ENCODE measurements at regions not wholly inside any gene's neighbourhood (a gene's known extent, or its start where the extent isn't known, plus 50 kb on each side); places are given as distances from the start of the nearest gene placed in this dataset.

DNA sequence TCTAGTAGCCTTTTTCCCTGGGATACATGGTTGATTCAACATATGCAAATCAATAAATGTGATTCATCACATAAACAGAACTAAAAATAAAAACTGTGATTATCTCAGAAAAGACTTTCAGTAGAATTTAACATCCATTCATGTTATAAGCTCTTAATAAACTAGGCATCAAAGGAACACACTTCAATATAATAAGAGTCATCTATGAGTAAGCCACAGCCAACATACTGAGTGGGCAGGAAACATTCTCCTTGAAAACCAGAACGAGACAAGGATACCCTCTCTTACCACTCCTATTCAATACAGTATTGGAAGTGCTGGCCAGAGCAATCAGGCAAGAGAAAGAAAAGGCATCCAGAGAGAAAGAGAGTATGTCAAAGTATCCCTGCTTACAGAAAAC is 239.9 kb downstream of the ATPSCKMT start:
- DNase-seq = no peak

DNA sequence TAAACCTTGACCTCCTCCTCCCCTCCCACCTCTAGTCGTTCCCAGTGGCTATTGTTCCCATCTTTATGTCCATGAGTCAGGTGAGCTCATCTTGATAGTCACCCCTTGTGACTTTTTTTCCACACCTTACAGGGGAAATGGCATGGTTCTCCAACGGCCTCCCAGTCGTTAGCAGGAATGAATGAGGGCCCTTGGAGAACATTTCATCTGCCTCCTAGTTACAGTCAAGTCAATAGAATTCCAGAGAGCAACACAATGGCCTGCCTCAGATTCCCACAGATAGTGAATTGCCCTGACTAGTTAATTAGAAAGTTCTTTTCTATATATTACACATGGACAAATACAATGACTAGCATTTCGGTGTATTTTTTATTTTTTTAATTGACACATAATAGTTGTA is 262.6 kb downstream of the ATPSCKMT start:
- DNase-seq = no peak

DNA sequence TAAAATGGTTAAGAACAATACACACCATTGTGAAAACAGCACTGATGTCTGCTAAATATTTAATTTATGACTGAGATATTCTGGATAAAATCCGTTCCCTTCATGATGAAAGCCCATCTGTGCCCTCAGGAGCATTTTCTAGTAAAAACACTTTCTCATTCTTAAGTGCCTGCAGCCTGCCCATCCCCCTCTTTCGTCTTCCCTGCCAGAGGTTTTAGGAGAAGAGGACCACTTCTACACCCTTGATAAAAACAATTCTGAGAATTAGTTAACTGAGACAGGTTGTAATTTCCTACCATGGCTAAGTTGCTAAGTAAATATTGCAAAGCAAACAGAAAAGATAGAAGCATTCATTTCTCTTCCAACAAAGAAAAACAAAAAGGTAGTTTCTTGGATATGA is 272.6 kb downstream of the ATPSCKMT start:
- no peak for DNase-seq

DNA sequence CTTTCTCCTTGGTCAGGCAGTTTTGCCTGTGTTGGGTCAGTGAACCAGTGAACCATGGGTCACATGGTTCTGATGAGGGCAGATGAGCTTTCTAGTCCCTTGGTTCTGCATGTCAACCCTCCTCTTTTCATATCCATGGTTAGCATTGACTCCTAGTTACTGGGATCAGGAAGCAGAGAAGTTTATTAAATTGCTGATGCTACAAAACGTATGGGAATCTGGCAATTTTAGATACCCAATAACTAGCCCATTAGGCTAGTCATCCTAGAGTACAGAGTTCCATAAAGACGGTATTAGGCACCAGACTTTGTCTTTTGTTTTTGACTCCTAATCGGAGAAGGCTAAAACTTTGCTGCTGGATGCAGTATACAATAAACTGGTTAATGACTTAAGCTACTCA is 273.1 kb downstream of the ATPSCKMT start:
- DNase-seq = no peak

DNA sequence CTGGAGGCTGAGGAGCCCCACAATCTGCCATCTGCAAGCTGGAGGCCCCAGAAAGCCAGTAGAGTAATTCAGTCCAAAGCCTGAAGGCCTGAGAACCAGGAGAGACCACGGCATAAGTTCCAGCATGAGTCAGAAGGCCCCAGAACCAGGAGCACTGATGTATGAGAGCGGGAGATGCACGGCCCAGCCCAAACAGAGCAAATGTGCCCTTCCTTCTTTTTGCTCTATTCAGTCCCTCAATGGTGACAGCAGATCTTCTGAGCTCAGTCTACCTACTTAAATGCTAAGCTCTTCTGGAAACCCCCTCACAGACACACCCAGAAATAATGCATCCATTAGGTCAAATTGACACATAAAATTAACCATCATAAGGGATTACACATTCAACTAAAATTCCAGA is 277.6 kb downstream of the ATPSCKMT start:
- no peak for DNase-seq

DNA sequence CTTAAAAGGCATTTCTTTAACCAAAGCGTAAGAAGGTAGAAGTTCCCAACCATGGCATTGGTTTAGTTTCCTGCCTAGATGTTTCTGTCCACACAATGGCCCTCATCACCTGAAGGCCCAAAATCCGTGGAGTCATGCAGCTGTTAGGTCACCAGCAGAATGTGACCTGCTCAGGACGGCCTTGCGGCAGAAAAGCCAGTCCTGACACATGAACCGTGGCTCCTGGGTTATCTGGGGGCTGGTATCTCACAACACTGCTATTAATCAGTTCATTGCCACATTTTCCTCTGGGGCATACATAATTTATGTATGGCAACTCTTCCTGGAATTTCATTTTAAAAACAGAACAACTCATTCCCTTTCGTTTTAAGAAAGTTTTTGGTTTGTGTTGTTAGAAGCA is 278.4 kb downstream of the ATPSCKMT start:
- no peak for DNase-seq

DNA sequence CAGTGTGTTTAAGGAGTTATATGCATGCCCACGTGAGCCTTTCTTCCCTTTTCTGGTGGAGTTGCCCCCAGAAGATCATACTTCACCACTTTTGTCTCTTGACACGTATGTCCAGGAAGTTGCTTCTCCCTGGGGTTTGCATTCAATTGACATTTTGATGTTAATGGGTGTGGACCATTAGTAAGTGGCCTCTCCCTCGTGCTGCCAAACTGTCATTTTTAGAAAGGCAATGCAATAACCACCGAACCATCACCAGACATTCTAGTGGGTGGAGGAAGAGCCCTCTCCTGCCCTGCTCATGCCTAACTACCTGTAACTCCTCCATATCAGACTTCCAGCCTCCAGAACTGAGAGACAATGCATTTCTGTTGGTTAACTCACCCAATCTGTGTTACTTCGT is 290.8 kb downstream of the ATPSCKMT start:
- DNase-seq = no peak

DNA sequence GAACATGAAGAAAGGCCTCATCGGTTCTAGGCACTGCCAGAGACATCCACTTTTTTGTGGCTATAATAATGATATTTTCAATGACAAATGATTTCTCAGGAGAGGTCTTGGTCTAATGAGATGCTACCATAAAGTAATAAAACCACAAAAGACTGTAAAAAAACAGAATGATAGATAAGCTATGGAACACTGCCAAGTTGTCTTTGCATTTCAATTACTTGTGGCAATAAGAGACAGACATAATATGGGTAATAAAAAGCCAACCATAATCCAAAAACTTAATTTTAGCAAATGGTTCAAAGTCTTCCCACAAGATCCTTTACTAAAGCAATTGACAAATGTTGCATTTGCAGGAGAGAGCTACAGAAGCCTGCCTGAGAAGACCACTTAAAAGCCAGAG is 292.5 kb downstream of the ATPSCKMT start:
- no peak for DNase-seq

DNA sequence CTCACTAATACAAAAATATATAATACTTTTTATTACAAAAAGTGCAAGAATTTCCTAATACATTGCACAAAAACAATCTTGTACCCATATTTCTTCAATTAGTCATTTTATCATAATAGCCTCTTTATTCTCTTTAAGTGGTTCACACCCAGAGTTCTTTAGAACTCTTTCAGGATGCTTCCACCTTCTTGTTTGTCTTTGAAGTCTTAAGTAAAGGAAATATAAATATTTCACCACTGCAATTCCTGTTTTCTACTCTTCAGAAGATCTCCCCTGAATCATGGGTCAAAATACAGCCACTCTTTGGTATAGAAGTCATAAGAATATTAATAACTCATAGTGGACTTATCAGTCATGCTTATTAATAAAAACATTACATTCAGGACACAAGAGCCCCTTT is 293.0 kb downstream of the ATPSCKMT start:
- DNase-seq = no peak

DNA sequence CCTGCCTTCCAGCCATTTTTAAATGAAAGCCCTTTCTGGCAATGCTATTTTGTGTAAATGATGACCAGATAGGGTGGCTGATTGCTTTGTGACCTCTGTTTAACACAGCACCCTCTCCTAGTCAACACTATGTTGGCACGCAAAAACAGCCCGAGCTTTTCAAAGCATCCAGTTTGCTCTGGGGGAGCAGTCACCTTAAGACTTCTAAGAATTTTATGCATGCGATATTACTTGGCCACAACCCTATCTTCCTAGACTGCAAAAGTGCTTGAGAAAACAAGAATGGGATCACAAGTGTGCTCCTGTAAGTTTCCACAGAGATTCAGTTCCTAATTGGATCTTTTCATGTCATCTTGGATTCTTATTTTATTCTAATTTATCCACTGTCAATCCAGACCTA is 294.1 kb downstream of the ATPSCKMT start:
- no peak for DNase-seq

DNA sequence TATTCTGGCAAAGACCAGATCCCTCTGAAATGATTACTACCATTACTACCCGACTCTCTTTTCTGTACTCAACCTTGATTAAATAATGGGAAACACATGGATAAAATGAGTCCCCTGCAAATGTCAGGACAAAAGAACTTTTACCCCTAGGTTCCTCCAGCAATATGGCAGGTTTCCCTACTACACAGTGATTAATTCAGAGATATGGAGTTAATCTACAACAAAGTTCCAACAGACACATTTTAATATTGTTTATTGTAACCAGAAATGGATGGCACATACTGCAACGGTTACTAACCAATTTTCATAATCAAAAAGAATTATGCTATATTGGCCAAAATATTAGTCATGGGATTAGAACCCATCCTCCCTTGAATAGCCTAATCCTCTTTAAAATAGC is 294.8 kb downstream of the ATPSCKMT start:
- DNase-seq = no peak

DNA sequence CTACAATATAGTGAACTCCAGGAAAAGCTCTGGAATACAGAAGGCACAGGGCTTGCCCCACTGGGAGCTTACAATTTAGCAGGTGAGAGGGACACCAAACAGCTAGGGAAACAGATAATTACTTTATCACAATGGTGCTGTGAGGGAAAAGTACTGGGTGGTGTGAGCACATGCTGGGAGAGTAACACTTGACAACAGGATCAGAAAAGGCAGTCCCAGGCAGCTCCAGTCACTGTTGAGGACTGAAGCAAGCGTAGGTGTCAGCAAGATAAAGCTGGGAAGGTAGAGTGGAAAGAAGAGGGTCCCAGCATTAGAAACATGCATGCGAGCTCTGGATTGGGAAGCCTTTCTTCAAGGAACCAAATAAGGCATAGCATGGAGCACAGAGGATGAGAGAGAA is 296.0 kb downstream of the ATPSCKMT start:
- DNase-seq = no peak

DNA sequence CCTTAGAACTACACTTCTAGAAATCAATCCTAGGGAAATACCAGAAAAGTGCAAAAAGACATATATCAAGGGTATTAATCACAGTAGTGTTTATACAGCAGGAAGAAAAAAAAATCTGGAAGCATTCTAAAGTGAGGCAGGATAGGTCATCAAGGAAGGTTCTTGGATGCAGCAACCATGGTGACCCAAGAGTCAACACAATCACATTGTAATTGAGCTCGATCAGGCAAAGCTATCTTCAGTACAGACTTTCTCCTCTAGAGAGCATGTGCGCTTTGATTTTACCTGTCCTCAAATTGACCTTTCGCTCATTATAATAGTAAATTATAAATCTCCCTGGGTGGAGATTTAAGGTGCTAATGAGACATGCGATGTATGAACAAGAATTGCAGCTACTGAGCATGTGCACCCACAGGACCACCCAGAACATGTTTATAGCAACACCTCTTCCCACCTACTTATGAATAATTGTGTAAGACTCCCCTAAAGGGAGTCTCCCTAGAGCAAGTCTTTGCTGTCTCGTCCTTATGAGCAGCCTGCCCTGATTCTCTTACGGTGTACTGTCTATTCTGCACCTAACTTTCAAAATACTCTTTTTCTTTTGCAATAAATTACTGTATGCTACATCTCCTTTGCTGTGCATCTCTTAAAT is 297.7 kb downstream of the ATPSCKMT start:
- DNase-seq = no peak

DNA sequence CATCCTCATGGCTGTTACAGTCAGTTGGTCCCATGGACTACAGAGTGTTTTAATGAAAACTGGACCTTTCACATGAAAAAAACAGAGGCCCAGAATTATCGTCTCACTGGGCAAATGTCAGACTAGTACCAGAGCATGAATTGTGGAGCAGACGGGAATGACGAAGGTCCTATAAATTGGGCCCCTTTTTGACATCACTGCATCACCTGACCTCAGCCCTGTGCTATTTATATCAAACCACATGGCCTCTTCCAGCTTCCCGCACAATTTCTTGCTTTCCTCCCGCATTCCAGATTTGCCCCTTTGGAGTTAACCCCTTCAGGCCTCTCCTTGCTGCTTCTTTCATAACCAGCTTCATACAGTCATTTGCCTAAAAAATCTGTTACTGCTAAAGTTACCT is 301.7 kb downstream of the ATPSCKMT start:
- DNase-seq = no peak

DNA sequence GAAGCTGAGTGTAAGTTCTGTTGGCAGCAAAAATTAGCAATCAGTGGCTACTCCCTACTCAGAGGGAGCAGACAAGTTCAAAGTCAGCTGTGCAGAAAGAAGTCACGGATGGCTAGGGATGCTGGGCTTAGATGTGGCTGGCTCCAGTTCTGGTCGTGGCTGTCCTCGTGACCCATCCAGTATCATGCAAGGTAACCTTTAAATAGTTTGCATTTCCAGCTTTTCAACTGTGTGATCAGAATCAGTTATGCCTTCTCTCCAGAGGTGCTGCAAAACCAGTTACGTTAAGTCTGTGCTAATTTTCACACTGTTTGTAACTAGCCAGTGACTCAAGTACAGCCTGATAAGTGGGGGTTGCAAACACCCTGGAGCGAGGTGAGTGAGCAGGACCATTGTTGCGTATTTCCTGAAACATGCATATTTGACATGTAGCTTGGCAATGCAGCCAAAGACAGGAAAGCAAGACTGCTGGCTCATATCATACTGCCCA is 302.4 kb downstream of the ATPSCKMT start:
- peak; percentile 68 for DNase-seq

DNA sequence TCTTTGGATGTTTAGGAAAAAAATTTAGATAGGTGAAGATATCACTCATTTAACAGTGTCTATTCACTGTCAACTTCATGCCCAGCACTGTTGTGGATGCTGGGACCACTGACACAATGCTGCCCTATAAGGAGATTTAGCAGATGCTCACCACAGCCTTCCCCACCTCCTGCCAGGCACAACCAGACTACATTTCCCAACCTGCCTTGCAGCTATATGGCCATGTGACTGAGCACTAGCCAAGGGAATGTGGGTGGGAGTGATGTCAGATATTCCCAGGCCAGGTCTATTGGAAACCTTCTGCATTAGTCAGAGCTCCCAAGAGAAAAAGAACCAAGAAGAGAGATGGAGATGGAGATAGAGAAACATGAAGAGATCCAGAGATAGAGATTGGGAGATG is 302.6 kb upstream of the TAS2R1 start:
- DNase-seq = peak; percentile 78

DNA sequence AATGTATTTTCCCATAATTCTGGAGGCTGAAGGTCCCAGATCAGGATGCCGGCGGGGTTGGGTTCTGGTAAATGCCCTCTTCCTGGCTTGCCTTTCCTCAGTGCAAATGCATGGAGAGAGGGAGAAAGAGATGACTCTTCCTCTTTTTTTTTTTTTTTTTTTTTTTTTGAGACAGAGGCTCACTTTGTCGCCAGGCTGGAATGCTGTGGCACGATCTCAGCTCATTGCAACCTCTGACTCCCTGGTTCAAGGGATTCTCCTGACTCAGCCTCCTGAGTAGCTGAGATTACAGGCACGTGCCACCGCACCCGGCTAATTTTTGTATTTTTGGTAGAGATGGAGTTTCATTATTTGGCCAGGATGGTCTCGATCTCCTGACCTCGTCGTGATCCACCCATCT is 300.0 kb upstream of the TAS2R1 start:
- DNase-seq = peak; percentile 53

DNA sequence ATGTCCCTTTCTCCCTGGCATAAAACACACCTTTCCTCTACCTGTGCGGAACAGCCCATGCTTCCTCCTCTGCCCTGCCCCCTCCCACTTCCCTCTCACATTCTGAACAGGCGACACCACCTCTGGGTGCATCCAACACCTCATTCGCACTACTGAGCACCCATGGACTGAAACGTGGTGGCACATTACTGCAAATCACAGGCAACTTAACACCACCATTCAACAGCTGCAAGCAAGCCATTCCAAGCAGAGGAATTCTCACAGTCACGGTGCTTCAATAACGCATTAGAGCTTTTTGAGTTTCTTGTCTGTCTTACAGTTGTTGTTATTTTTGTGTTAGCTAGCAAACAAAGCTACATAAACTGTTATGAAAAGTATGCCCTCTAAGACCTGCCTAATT is 298.2 kb upstream of the TAS2R1 start:
- no peak for DNase-seq

DNA sequence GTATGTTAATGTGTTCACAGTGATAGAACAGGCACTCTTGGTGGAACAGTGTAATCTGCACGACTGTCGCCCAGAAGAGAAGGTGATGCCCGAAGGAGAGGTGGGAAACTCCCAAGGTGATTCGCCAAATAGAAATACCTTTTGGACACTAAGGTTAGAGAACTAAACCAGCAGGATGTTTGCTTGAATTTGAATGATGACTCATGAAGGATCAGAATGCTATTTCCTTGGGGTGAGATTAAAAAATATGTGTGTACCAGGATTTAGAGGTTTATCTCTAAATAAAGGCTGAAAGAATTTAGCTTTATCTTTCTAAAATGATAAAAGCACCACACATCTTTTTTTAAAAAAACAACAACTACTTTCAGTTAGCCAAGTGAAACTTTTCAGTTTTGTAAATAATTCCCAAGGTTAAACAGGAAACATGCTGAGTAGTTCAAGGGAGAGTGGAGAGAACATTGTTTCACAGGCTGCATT is 297.4 kb upstream of the TAS2R1 start:
- peak; percentile 86 for DNase-seq

DNA sequence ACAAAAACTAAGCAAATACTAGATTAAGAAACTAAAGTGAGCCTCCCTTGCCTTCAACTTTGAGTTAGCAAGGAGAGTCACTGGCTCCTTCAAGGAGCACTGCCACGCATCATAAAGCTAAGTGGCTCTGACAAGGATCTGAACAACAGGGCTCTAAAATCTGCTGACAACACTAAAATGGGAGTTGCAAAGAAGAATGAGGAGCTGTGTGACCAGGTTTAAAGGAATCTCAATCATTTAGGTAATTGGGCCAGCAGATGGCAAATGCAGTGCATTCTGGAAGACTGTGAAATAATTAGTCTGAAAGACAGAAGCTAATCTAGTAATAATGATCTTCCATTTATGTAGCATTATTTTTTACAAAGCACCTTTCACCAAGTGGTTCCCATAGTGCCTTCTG is 297.0 kb upstream of the TAS2R1 start:
- DNase-seq = peak; percentile 44

DNA sequence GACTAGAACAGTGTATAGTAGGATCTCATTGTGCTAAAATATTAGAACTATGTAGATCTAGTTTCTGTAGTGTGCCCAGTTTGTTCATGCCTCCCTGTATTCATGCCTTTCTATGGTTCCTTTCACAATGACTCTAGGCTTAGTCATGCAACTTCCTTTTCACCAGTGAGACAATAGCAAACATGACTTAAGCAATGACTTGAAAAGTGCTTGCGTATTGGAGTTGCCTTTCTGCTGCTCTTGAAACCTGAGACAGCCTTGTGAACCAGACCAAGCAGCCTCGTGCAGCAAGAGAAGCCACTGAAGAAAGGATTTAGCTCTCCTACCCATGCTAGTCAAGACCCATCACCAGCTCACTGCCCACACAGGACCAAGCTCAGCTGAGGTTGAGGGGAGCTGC is 294.5 kb upstream of the TAS2R1 start:
- DNase-seq = peak; percentile 97

DNA sequence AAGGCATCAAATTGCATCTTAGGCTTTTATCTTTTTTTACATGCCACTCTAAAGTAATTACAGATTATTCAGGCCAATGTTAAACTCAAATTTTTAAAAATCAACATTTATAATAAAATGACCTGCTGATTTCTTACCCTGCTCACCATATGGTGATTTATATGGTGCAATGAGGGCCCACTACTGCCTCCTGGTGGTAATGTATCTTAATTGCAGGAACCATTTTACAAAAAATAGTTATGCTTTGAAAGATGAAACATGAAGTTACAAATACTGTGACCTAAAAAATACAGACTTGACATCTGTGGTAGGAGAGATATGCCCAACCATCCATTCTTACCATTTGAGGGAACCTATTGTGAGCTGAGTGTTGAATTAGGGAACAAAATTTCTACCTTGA is 292.6 kb upstream of the TAS2R1 start:
- DNase-seq = no peak

DNA sequence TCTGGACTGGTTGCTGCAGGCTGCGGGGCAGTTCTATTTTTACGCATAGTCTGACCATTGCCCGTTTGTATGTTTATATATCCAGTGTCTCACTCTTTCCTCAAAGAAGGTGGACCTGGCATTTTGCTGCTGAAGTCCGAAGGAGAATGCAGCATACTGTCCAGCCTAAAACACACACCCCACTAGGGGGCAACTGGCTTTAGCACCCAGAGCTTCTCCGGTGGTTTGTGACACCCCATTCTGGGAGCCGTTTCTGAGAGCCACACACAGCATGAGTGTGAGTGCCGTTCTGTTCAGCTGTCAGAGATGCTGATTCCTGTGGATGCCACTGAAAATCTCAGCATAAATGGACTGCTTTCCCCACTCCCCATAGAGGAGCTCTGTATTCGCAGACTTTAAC is 290.5 kb upstream of the TAS2R1 start:
- DNase-seq = no peak

DNA sequence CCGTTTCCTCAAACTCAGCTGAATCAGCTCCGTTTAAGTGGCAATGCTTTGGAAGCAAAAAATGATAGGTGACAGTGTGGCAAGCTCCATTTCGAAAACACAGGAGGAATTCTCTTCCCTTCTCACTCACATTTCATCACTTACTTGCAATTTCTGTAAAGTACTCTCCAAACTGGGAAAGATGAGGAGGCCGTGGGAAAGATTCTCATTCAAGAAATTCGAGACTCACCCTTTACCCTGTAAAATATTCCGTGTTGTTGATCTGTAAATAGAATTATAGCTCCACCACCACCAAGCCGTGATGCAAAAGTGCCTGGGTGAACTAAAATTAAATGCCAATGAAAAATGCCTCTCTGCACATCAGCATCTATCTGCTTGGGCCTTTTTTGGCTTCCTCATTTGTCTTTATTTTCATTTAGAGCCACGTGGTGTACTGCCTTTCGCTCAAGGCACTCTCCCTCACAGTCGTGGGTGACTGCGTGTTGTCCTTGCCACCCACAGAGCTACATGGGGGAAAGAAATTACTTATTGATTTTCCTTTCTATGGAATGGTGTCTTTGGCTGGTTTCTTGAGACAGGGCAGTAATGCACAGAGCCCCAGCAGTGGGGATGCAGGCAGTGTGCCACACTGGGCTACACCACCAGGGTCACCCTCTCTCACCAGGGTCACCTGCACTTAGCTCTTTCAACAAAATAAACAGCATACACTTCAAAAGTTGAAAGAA is 289.3 kb upstream of the TAS2R1 start:
- no peak for DNase-seq

DNA sequence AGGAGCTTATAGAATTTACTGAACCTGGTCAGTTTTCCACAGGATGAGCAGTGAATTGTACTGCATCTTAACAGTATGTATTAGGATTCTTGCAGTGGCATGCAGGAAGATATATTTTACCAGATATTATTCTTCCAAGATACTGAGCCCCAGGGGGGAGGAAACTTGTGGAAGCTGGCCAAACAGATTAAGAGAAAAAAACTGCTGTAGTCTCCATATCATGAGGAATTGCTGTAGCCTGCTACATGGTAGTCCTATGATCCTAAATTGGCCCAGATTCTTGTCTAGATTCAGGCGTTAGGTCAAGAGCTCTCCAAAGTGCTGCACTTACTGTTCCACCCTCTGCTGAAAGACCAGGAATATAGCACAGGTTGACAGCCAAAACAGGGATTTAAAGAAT is 275.5 kb upstream of the TAS2R1 start:
- peak; percentile 52 for DNase-seq

All from NCI-H226 (cell line).